Endothelial cell of umbilical vein (primary cell): ENCODE measurements at regions not wholly inside any gene's neighbourhood (a gene's known extent, or its start where the extent isn't known, plus 50 kb on each side); places are given as distances from the start of the nearest gene placed in this dataset.

Experiments used
- BruUV-seq: library from RNA; stranded (reverse); fragments of 400-500 nt; replicated peaks from 2 replicates; lab custom pipeline; 2021; lab: Mats Ljungman, UMichigan
- CTCF ChIA-PET: fragments of 300-600, 350-600 bp; sonication (Branson Sonifier 250); formaldehyde crosslinking; loops from one replicate; lab custom pipeline; 2021; ENCODE audit warnings: antibody characterized with exemption, inconsistent platforms; lab: Charles Lee
- POLR2A ChIA-PET: fragments of 300-600, 350-600 bp; sonication (Branson Sonifier 250); formaldehyde crosslinking; loops from one replicate; lab custom pipeline; 2021; ENCODE audit warnings: antibody characterized with exemption, inconsistent platforms; lab: Charles Lee
- DNase-seq: peaks from one replicate; pipeline ENCODE4 v3.0.0-alpha.2; 2011; ENCODE audit warnings: low read depth, low spot score
- FAIRE-seq: peaks from 2 replicates; lab custom pipeline; 2011; peaks lifted over from hg19 to GRCh38; lab: Jason Lieb, UNC
- H2AFZ ChIP-seq: 2 replicates; pipeline ENCODE4 v1.6.0; 2012; ENCODE audit warnings: low read depth, low read length, control low read depth, inconsistent platforms
- H3K27ac ChIP-seq: 2 replicates; pipeline ENCODE4 v1.5.1; 2011; ENCODE audit warnings: low read depth, mild to moderate bottlenecking, control low read depth, low read length, moderate library complexity; ENCODE audit not compliant: insufficient read depth
- H3K27me3 ChIP-seq, 2 experiments: 2 replicates each; pipeline versions ENCODE4 v1.6.0 to v1.6.1; 2011; ENCODE audit warnings: low read length in 2 of 2, mixed read lengths in 1 of 2; ENCODE audit not compliant: control insufficient read depth in 2 of 2, insufficient read depth in 2 of 2
- H3K36me3 ChIP-seq, 2 experiments: 2 replicates in 1 of 2; 3 replicates in 1 of 2; pipeline ENCODE4 v1.5.1; 2011; ENCODE audit warnings: low read length in 2 of 2, mild to moderate bottlenecking in 1 of 2, moderate library complexity in 1 of 2; ENCODE audit not compliant: control insufficient read depth in 2 of 2, insufficient read depth in 2 of 2; ENCODE audit errors: extremely low read depth in 1 of 2
- H3K4me1 ChIP-seq: 3 replicates; pipeline ENCODE4 v1.5.1; 2011; ENCODE audit warnings: mild to moderate bottlenecking, low read length; ENCODE audit not compliant: control insufficient read depth, insufficient read depth; ENCODE audit errors: extremely low read depth
- H3K4me2 ChIP-seq: 2 replicates; pipeline ENCODE4 v1.6.1; 2011; ENCODE audit warnings: low read length, control low read depth, mixed read lengths; ENCODE audit not compliant: insufficient read depth
- H3K4me3 ChIP-seq, 3 experiments: fragments of 200-600 bp in 1 of 3; sonication (generic), shearing (Covaris generic) in 1 of 3; replicated peaks in 1 of 3; 2 replicates each; pipeline ENCODE4 v1.5.1; 2011 to 2016; ENCODE audit warnings: control low read depth in 3 of 3, low read length in 3 of 3, mild to moderate bottlenecking in 2 of 3, inconsistent platforms in 1 of 3, low read depth in 1 of 3, moderate library complexity in 1 of 3; ENCODE audit not compliant: insufficient read depth in 1 of 3
- H3K79me2 ChIP-seq: 2 replicates; pipeline ENCODE4 v1.6.0; 2012; ENCODE audit warnings: low read length, inconsistent platforms; ENCODE audit not compliant: control insufficient read depth, insufficient read depth
- H3K9ac ChIP-seq: replicated peaks from 2 replicates; pipeline ENCODE3; 2011; ENCODE audit warnings: low read length, control low read depth; ENCODE audit not compliant: insufficient read depth; ENCODE audit errors: extremely low read depth
- H3K9me1 ChIP-seq: replicated peaks from 3 replicates; pipeline ENCODE4 v1.6.0; 2011; ENCODE audit warnings: mild to moderate bottlenecking, low read length; ENCODE audit not compliant: control insufficient read depth, insufficient read depth; ENCODE audit errors: extremely low read depth
- H3K9me3 ChIP-seq: replicated peaks from 2 replicates; pipeline ENCODE4 v1.5.1; 2012; ENCODE audit warnings: low read length, inconsistent platforms; ENCODE audit not compliant: control insufficient read depth, insufficient read depth
- H4K20me1 ChIP-seq: replicated peaks from 2 replicates; pipeline ENCODE3; 2011; ENCODE audit warnings: mild to moderate bottlenecking, low read length; ENCODE audit not compliant: control insufficient read depth, insufficient read depth; ENCODE audit errors: extremely low read depth
- EZH2 ChIP-seq: IDR thresholded peaks from 2 replicates; pipeline ENCODE4 v1.6.1; 2012; ENCODE audit warnings: borderline replicate concordance, low read depth, mild to moderate bottlenecking, moderate library complexity, low read length, inconsistent platforms; ENCODE audit not compliant: severe bottlenecking
- FOS ChIP-seq: IDR thresholded peaks from 2 replicates; pipeline ENCODE4 v1.6.1; 2011; ENCODE audit warnings: mild to moderate bottlenecking, low read length, moderate library complexity, borderline replicate concordance; ENCODE audit not compliant: insufficient read depth
- GATA2 ChIP-seq: IDR thresholded peaks from 2 replicates; pipeline ENCODE4 v1.7.0; 2011; ENCODE audit warnings: low read depth, mild to moderate bottlenecking, moderate library complexity, mixed read lengths, low read length; ENCODE audit not compliant: insufficient read length, insufficient read depth
- JUN ChIP-seq: IDR thresholded peaks from 2 replicates; pipeline ENCODE4 v1.6.1; 2011; ENCODE audit warnings: borderline replicate concordance, low read depth; ENCODE audit not compliant: insufficient read length, insufficient read depth
- MYC ChIP-seq: IDR thresholded peaks from one replicate; pipeline ENCODE4 v1.6.1; 2011; ENCODE audit warnings: mild to moderate bottlenecking, low read depth, low read length
- POLR2A ChIP-seq: IDR thresholded peaks from 2 replicates; pipeline ENCODE4 v1.6.1; 2012; ENCODE audit warnings: low read depth, mild to moderate bottlenecking, control low read depth, low read length
- POLR2AphosphoS5 ChIP-seq: IDR thresholded peaks from 2 replicates; pipeline ENCODE4 v1.6.1; 2012; ENCODE audit warnings: low read depth, mild to moderate bottlenecking, control low read depth, low read length, moderate library complexity; ENCODE audit not compliant: insufficient read depth
- dilution Hi-C: fragments of 300-500 bp; cut with MboI; formaldehyde crosslinking; loops from one replicate; pipeline ENCODE4 v1.15.0; 2019; ENCODE audit warnings: low sequenced_read_pairs; ENCODE audit not compliant: extremely low pct_ligation_motif_present
- intact Hi-C: fragments of 100-400 bp; cut with micrococcal nuclease; formaldehyde crosslinking; loops from one replicate; pipeline ENCODE4 v1.10.0; 2022
- TF ChIP-seq, protein P1 (sequence below): IDR thresholded peaks from 2 replicates; pipeline ENCODE4 v1.6.1; 2011; ENCODE audit not compliant: insufficient read depth, insufficient read length
- TF ChIP-seq, protein P2 (sequence below), 2 donors: IDR thresholded peaks; 1 replicate in 1 of 2; 2 replicates in 1 of 2; pipeline ENCODE4 v1.5.1; 2011; ENCODE audit warnings: low read length in 2 of 2, mild to moderate bottlenecking in 2 of 2, moderate library complexity in 2 of 2, control low read depth in 1 of 2, inconsistent platforms in 1 of 2, low read depth in 1 of 2; ENCODE audit not compliant: insufficient read depth in 1 of 2; ENCODE audit errors: extremely low read depth in 1 of 2

DNA sequence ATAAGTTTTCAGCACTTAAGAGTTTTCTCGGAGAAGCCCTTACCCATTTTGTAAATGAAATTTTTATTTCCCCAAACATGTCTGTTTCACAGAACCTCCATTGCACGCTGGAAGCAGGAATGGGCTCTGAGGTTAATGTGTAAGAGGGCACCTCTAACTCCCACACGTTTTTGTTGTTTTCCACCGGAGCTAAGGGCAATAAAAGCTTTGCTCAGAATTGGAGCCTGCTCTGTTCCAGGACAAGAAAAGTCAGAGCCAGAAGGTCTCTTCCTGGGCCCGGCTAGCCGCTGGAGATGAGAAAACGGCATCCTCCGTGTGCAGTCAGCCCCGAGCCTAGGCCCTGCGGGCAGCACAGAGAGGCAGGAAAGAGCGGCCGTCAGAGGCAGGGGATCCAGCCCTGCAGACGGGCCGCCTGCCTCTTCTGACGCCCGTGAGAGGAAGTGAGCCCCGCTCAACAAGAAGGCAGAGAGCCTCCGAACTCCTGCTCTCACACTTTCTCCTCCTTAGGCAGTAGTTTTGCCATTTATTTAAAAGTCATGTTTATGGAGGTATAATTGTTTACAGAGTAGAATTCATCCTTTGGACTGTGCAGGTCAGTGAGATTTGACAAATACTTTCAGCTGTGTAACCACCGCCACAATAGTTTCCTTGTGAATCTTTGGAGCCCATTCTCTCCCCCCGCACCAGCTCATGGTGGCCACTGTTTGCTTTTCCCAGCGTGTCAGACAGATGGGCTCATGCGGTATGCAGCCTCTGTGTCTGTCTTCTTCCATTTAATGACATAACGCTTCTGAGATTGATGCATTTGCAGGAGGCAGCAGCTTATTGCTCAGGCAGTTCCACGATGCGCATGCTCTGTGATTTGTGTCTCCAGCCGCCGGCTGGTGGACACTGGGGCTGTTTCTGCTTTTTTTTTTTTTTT, 117.3 kb downstream of the GALR1 start:
- Histone ChIP-seq H4K20me1 (no peaks in the 10 kb centered on the region), H3K27me3 (no peaks in the 10 kb centered on the region), H3K27ac (no peak overlapping the region), H3K79me2 (no peaks in the 10 kb centered on the region), H3K4me2 (no peak overlapping the region), H2AFZ (no peak overlapping the region), H3K9me1 (no peaks in the 10 kb centered on the region), H3K36me3 (no peaks in the 10 kb centered on the region), H3K4me1 (no peaks in the 10 kb centered on the region), H3K9ac (no peak overlapping the region), H3K4me3 (no peak overlapping the region), H3K9me3 (peaks cover 7% of the 10 kb centered on the region)
- no TSS peak for BruUV-seq
- DNase-seq (no peak), FAIRE-seq (no peak)
- no peak for TF ChIP-seq POLR2AphosphoS5
- TF ChIP-seq JUN = no peak
- TF ChIP-seq POLR2A = no peak
- no peak for TF ChIP-seq FOS
- TF ChIP-seq EZH2 = no peak
- TF ChIP-seq, protein P1, sequence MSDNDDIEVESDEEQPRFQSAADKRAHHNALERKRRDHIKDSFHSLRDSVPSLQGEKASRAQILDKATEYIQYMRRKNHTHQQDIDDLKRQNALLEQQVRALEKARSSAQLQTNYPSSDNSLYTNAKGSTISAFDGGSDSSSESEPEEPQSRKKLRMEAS = no peak
- no peak for TF ChIP-seq GATA2
- TF ChIP-seq, protein P2, sequence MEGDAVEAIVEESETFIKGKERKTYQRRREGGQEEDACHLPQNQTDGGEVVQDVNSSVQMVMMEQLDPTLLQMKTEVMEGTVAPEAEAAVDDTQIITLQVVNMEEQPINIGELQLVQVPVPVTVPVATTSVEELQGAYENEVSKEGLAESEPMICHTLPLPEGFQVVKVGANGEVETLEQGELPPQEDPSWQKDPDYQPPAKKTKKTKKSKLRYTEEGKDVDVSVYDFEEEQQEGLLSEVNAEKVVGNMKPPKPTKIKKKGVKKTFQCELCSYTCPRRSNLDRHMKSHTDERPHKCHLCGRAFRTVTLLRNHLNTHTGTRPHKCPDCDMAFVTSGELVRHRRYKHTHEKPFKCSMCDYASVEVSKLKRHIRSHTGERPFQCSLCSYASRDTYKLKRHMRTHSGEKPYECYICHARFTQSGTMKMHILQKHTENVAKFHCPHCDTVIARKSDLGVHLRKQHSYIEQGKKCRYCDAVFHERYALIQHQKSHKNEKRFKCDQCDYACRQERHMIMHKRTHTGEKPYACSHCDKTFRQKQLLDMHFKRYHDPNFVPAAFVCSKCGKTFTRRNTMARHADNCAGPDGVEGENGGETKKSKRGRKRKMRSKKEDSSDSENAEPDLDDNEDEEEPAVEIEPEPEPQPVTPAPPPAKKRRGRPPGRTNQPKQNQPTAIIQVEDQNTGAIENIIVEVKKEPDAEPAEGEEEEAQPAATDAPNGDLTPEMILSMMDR (IDR thresholded peaks at IDR 0.05; ENCODE audit: extremely low read depth in 1 of 2, insufficient read depth in 1 of 2, low read depth in 1 of 2, low read length in 2 of 2) = no peak
- no peak for TF ChIP-seq MYC
- ChIA-PET POLR2A (no interaction called here), CTCF (no interaction called here)
- dilution Hi-C loops = no loop called here
- intact Hi-C loops = no loop called here
